Lower leg skin (tissue), 3 donors: ENCODE measurements at regions not wholly inside any gene's neighbourhood (a gene's known extent, or its start where the extent isn't known, plus 50 kb on each side); places are given as distances from the start of the nearest gene placed in this dataset.

Experiments
- POLR2A ChIP-seq, 2 donors: fragments of 450-650 bp; IDR thresholded peaks; one replicate each; pipeline ENCODE4 v1.6.1; 2016 to 2017; ENCODE audit warnings: antibody characterized with exemption in 2 of 2, mild to moderate bottlenecking in 1 of 2, moderate library complexity in 1 of 2
- TF ChIP-seq, protein P1 (sequence below), 3 donors: fragments of 450-650 bp; IDR thresholded peaks; one replicate each; pipeline ENCODE4 v1.5.1; 2016; ENCODE audit warnings: antibody characterized with exemption in 3 of 3, mild to moderate bottlenecking in 3 of 3, moderate library complexity in 2 of 3

DNA sequence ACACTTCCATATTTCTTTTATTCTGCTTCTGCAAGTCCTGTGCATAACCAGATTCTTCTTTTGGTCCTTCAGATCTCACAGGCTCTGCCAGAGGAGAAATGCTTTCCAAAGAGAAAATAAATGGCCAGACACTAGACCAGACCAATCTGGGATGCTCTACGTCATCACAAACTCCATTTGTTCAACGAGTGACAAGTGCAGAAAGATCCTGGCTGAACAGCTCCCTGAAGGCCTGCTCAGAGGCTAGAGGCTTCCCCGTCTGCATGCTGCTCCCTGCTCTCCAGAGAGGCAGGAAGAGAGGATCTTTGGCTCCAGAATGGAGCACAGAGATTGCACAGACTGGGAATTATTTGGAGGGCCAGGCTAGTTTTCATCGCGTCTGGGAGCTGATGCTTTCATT lies 232.7 kb downstream of the MAF start:
- TF ChIP-seq, protein P1, sequence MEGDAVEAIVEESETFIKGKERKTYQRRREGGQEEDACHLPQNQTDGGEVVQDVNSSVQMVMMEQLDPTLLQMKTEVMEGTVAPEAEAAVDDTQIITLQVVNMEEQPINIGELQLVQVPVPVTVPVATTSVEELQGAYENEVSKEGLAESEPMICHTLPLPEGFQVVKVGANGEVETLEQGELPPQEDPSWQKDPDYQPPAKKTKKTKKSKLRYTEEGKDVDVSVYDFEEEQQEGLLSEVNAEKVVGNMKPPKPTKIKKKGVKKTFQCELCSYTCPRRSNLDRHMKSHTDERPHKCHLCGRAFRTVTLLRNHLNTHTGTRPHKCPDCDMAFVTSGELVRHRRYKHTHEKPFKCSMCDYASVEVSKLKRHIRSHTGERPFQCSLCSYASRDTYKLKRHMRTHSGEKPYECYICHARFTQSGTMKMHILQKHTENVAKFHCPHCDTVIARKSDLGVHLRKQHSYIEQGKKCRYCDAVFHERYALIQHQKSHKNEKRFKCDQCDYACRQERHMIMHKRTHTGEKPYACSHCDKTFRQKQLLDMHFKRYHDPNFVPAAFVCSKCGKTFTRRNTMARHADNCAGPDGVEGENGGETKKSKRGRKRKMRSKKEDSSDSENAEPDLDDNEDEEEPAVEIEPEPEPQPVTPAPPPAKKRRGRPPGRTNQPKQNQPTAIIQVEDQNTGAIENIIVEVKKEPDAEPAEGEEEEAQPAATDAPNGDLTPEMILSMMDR (IDR thresholded peaks at IDR 0.05), result no peak
- no peak for TF ChIP-seq POLR2A (IDR thresholded peaks at IDR 0.05)
